SK-N-SH (cell line): ENCODE measurements at regions not wholly inside any gene's neighbourhood (a gene's known extent, or its start where the extent isn't known, plus 50 kb on each side); places are given as distances from the start of the nearest gene placed in this dataset.

ENCODE experiments used
- CTCF ChIA-PET: fragments of 300-600, 350-600 bp; formaldehyde crosslinking; extraction: SDS; loops from one replicate; lab custom pipeline; 2021; lab: Yijun Ruan, JAX
- POLR2A ChIA-PET: fragments of 350-600 bp; sonication (Branson Sonifier 250); formaldehyde crosslinking; extraction: SDS; loops from one replicate; lab custom pipeline; 2020; ENCODE audit warnings: antibody characterized with exemption, inconsistent platforms; lab: Yijun Ruan, JAX
- DNase-seq: peaks from one replicate; pipeline ENCODE4 v3.0.0; 2012
- H2AFZ ChIP-seq: fragments of 200-600 bp; sonication (generic); 2 replicates; pipeline ENCODE4 v1.8.1; 2016; ENCODE audit warnings: antibody characterized with exemption, mild to moderate bottlenecking, low read depth
- H3F3A ChIP-seq: fragments of 200-600 bp; sonication (generic); replicated peaks from 2 replicates; pipeline ENCODE3; 2016; ENCODE audit warnings: antibody characterized with exemption, mild to moderate bottlenecking; ENCODE audit not compliant: insufficient read depth
- H3K27ac ChIP-seq, 2 experiments: fragments of 200-500 bp in 1 of 2; fragments of 200-600 bp in 1 of 2; sonication (Bioruptor generic) in 1 of 2; sonication (generic), shearing (Covaris generic) in 1 of 2; 2 replicates each; pipeline versions ENCODE4 v1.5.1 to v1.6.1; 2014 to 2016; ENCODE audit warnings: low read depth in 2 of 2, inconsistent platforms in 1 of 2, low read length in 1 of 2, mild to moderate bottlenecking in 1 of 2, mixed read lengths in 1 of 2
- H3K27me3 ChIP-seq: fragments of 200-600 bp; sonication (generic), shearing (Covaris generic); 2 replicates; pipeline ENCODE4 v1.6.1; 2016; ENCODE audit warnings: mixed run types; ENCODE audit not compliant: insufficient read depth
- H3K36me3 ChIP-seq, 2 experiments: fragments of 200-500 bp in 1 of 2; fragments of 200-600 bp in 1 of 2; sonication (Bioruptor generic) in 1 of 2; sonication (generic) in 1 of 2; replicated peaks in 1 of 2; 2 replicates each; pipeline versions ENCODE3 to v1.5.1; 2014 to 2016; ENCODE audit warnings: low read length in 1 of 2, mild to moderate bottlenecking in 1 of 2; ENCODE audit not compliant: insufficient read depth in 2 of 2, control insufficient read depth in 1 of 2
- H3K4me1 ChIP-seq, 2 experiments: fragments of 200-500 bp in 1 of 2; fragments of 200-600 bp in 1 of 2; sonication (Bioruptor generic) in 1 of 2; sonication (generic), shearing (Covaris generic) in 1 of 2; 2 replicates each; pipeline versions ENCODE4 v1.5.1 to v1.6.1; 2014 to 2016; ENCODE audit warnings: low read depth in 1 of 2, low read length in 1 of 2, mixed run types in 1 of 2; ENCODE audit not compliant: insufficient read depth in 2 of 2, control insufficient read depth in 1 of 2
- H3K4me2 ChIP-seq: fragments of 200-600 bp; sonication (generic), shearing (Covaris generic); 2 replicates; pipeline ENCODE4 v1.6.1; 2017; ENCODE audit warnings: mixed run types
- H3K4me3 ChIP-seq, 2 experiments: fragments of 200-500 bp in 1 of 2; fragments of 200-600 bp in 1 of 2; sonication (Bioruptor generic) in 1 of 2; sonication (generic), shearing (Covaris generic) in 1 of 2; 2 replicates each; pipeline versions ENCODE4 v1.5.1 to v1.8.1; 2014 to 2016; ENCODE audit warnings: low read depth in 2 of 2, inconsistent platforms in 1 of 2, low read length in 1 of 2, mild to moderate bottlenecking in 1 of 2, mixed read lengths in 1 of 2, moderate library complexity in 1 of 2
- H3K79me2 ChIP-seq: fragments of 200-600 bp; sonication (generic); 2 replicates; pipeline ENCODE4 v1.8.1; 2017; ENCODE audit warnings: mild to moderate bottlenecking; ENCODE audit not compliant: insufficient read depth
- H3K9ac ChIP-seq: fragments of 200-600 bp; sonication (generic); 2 replicates; pipeline ENCODE4 v1.6.1; 2017; ENCODE audit warnings: mixed run types
- H3K9me2 ChIP-seq: fragments of 200-600 bp; sonication (generic); 2 replicates; pipeline ENCODE4 v1.6.1; 2017; ENCODE audit warnings: mixed run types
- H3K9me3 ChIP-seq: fragments of 200-600 bp; sonication (generic); 2 replicates; pipeline ENCODE4 v1.6.1; 2017; ENCODE audit warnings: mixed run types, mild to moderate bottlenecking, moderate library complexity
- H4K20me1 ChIP-seq: fragments of 200-600 bp; sonication (generic); 2 replicates; pipeline ENCODE4 v1.6.1; 2017; ENCODE audit warnings: mild to moderate bottlenecking, mixed run types; ENCODE audit not compliant: insufficient read depth
- CHD2 ChIP-seq: fragments of 150-350 bp; IDR thresholded peaks from 2 replicates; pipeline ENCODE4 v1.6.1; 2018; ENCODE audit warnings: low read length; ENCODE audit not compliant: partially characterized antibody
- CTCF ChIP-seq: fragments of 200-600 bp; sonication (generic); IDR thresholded peaks from 2 replicates; pipeline ENCODE4 v1.6.1; 2017; ENCODE audit warnings: antibody characterized with exemption, mild to moderate bottlenecking, moderate library complexity
- EP300 ChIP-seq, 2 experiments: IDR thresholded peaks; 2 replicates each; pipeline versions ENCODE4 v1.4.0 to v1.6.1; 2012; ENCODE audit warnings: borderline replicate concordance in 1 of 2, low read depth in 1 of 2, low read length in 1 of 2
- FOSL2 ChIP-seq: IDR thresholded peaks from 2 replicates; pipeline ENCODE4 v1.4.0; 2012; ENCODE audit warnings: low read depth, mild to moderate bottlenecking, moderate library complexity, borderline replicate concordance
- IRF3 ChIP-seq: fragments of 150-350 bp; IDR thresholded peaks from 2 replicates; pipeline ENCODE4 v1.6.1; 2016; ENCODE audit warnings: mild to moderate bottlenecking, low read depth, low read length
- JUND ChIP-seq: IDR thresholded peaks from 2 replicates; pipeline ENCODE4 v1.4.0; 2012
- MAX ChIP-seq: IDR thresholded peaks from 2 replicates; pipeline ENCODE4 v1.4.0; 2012; ENCODE audit warnings: low read depth
- RAD21 ChIP-seq: IDR thresholded peaks from 2 replicates; pipeline ENCODE4 v1.6.1; 2012; ENCODE audit warnings: mild to moderate bottlenecking, low read length
- RFX5 ChIP-seq: IDR thresholded peaks from 2 replicates; pipeline ENCODE4 v1.6.1; 2012; ENCODE audit warnings: mild to moderate bottlenecking, improper control_type of control experiment, low read length
- RXRA ChIP-seq: IDR thresholded peaks from 2 replicates; pipeline ENCODE4 v1.4.0; 2012; ENCODE audit warnings: low read depth, mild to moderate bottlenecking, borderline replicate concordance
- SMC3 ChIP-seq: IDR thresholded peaks from 2 replicates; pipeline ENCODE4 v1.6.1; 2012; ENCODE audit warnings: low read depth, low read length, improper control_type of control experiment
- TAF1 ChIP-seq: IDR thresholded peaks from 2 replicates; pipeline ENCODE4 v1.6.1; 2012; ENCODE audit warnings: low read depth, mild to moderate bottlenecking, low read length, moderate library complexity, borderline replicate concordance
- USF2 ChIP-seq: fragments of 150-350 bp; IDR thresholded peaks from 2 replicates; pipeline ENCODE4 v1.6.1; 2017; ENCODE audit warnings: antibody characterized with exemption, low read length, low read depth, borderline replicate concordance
- ZBTB33 ChIP-seq: IDR thresholded peaks from 2 replicates; pipeline ENCODE4 v1.4.0; 2012; ENCODE audit warnings: low read depth, borderline replicate concordance
- WGBS: methylation state at CpG from one replicate; pipeline ENCODE4 v1.1.6; 2017; ENCODE audit warnings: low lambda C conversion rate; 5-methylcytosine and 5-hydroxymethylcytosine counted together

GRCh38 chr7:97468493-97468892, 263.4 kb upstream of the TAC1 start:
- no peak overlapping the region for H3K4me3 ChIP-seq
- no peak overlapping the region for H3K4me2 ChIP-seq
- no peak for DNase-seq
- H3K9me2 ChIP-seq = no peaks in the 10 kb centered on the region
- no peaks in the 10 kb centered on the region for H3K4me1 ChIP-seq
- ChIA-PET CTCF (interaction anchor here (1.2 kb wide), 1 partner anchor 10 kb away, joined by 3 read pairs; no protein-coding TSS in a partner anchor), POLR2A (no interaction called here)
- no peak overlapping the region for H3K9ac ChIP-seq
- H4K20me1 ChIP-seq = no peaks in the 10 kb centered on the region
- H3K27ac ChIP-seq = no peak overlapping the region
- no peaks in the 10 kb centered on the region for H3F3A ChIP-seq
- H3K79me2 ChIP-seq = no peaks in the 10 kb centered on the region
- 0 out of 2 replicates have a peak, but pooled peaks cover 7% of the 10 kb centered on the region for H3K27me3 ChIP-seq
- WGBS = 1% methylated on average over 3 of the region's 3 CpGs
- TF ChIP-seq CTCF (no peak), SMC3 (no peak), CHD2 (no peak), RAD21 (no peak), RXRA (no peak), ZBTB33 (no peak), USF2 (no peak), JUND (no peak), TAF1 (no peak), MAX (no peak), RFX5 (no peak), FOSL2 (no peak)
- no peaks in the 10 kb centered on the region for H3K9me3 ChIP-seq
- no peaks in the 10 kb centered on the region for H3K36me3 ChIP-seq
- no peak overlapping the region for H2AFZ ChIP-seq

GRCh38 chr7:97470726-97471125, 261.2 kb upstream of the TAC1 start:
- ChIA-PET CTCF (interaction anchor here (1.4 kb wide), 1 partner anchor 28 kb away, joined by 3 read pairs; no protein-coding TSS in a partner anchor), POLR2A (no interaction called here)
- no peaks in the 10 kb centered on the region for H3K36me3 ChIP-seq
- 0 out of 2 replicates have a peak, but pooled peaks cover 7% of the 10 kb centered on the region for H3K27me3 ChIP-seq
- 1% methylated on average over 5 of the region's 5 CpGs for WGBS
- H3K9ac ChIP-seq = no peak overlapping the region
- no peaks in the 10 kb centered on the region for H3K79me2 ChIP-seq
- H2AFZ ChIP-seq = no peak overlapping the region
- no peak for TF ChIP-seq IRF3
- TF ChIP-seq EP300 (IDR thresholded peaks at IDR 0.05; ENCODE audit: borderline replicate concordance in 1 of 2, low read depth in 1 of 2, low read length in 1 of 2) = no peak
- no peaks in the 10 kb centered on the region for H3K9me3 ChIP-seq
- H3K27ac ChIP-seq = no peak overlapping the region
- DNase-seq = no peak
- no peaks in the 10 kb centered on the region for H3F3A ChIP-seq
- no peaks in the 10 kb centered on the region for H3K4me1 ChIP-seq
- no peak overlapping the region for H3K4me3 ChIP-seq
- H3K4me2 ChIP-seq = no peak overlapping the region
- H3K9me2 ChIP-seq = no peaks in the 10 kb centered on the region
- no peaks in the 10 kb centered on the region for H4K20me1 ChIP-seq
